ENCODE measurements at regions not wholly inside any gene's neighbourhood (a gene's known extent, or its start where the extent isn't known, plus 50 kb on each side); places are given as distances from the start of the nearest gene placed in this dataset.

DNA sequence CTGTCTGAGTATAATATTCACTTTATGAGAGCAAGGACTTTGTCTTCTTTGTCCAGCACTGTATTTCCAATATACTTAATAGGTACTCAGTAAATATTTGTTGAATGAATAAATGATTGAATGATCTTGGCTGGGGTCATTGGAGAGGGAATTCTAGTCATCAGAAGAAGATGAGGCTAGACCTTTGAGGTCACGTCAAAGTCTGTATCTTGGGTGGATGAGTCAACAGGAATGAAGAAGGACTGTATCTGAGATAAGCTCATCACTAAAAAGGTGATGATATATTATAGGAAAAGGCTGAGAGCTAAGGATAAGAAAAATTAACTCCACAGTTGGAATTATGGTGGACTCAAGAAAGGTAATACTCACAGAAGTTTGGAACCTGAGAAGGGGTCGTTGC, 125.1 kb upstream of the MAGI3 start:
- no peaks in the 10 kb centered on the region for H3K4me1 ChIP-seq (ENCODE audit: insufficient read depth, poor library complexity, severe bottlenecking)
- no peaks in the 10 kb centered on the region for H3K9me3 ChIP-seq (ENCODE audit: severe bottlenecking)
- H3K27me3 ChIP-seq (ENCODE audit: insufficient read depth, poor library complexity, severe bottlenecking), result peaks cover 3% of the 10 kb centered on the region
- H3K27ac ChIP-seq (ENCODE audit: poor library complexity, severe bottlenecking), result no peak overlapping the region
- TF ChIP-seq, protein P1, sequence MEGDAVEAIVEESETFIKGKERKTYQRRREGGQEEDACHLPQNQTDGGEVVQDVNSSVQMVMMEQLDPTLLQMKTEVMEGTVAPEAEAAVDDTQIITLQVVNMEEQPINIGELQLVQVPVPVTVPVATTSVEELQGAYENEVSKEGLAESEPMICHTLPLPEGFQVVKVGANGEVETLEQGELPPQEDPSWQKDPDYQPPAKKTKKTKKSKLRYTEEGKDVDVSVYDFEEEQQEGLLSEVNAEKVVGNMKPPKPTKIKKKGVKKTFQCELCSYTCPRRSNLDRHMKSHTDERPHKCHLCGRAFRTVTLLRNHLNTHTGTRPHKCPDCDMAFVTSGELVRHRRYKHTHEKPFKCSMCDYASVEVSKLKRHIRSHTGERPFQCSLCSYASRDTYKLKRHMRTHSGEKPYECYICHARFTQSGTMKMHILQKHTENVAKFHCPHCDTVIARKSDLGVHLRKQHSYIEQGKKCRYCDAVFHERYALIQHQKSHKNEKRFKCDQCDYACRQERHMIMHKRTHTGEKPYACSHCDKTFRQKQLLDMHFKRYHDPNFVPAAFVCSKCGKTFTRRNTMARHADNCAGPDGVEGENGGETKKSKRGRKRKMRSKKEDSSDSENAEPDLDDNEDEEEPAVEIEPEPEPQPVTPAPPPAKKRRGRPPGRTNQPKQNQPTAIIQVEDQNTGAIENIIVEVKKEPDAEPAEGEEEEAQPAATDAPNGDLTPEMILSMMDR (IDR thresholded peaks at IDR 0.05; ENCODE audit: poor library complexity, severe bottlenecking), result no peak
- H3K4me3 ChIP-seq (ENCODE audit: severe bottlenecking), result no peak overlapping the region
- no peaks in the 10 kb centered on the region for H3K36me3 ChIP-seq (ENCODE audit: low read depth)
- DNase-seq (ENCODE audit: low spot score) (no peak), ATAC-seq (ENCODE audit: low read depth) (no peak)

DNA sequence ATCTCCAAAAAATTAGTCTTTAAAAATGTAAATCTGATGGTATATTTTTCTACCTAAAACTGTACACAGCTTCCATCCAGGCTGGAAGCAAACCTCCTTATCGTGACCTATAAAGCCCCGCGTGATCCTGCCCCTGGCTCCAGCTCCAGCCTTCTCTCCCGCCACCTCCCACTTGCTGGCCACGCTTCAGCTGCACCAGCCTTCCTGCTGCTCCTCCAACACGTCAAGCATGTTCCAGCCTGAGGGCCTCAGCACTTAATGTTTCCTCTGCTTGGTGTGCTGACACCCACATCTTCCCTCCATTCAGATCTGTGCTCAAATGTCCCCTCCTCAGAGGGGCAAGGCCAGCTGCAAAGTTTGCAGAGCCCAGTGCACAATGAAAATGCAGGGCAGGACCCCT, 123.5 kb upstream of the MAGI3 start:
- Histone ChIP-seq H3K27me3 (ENCODE audit: insufficient read depth, poor library complexity, severe bottlenecking) (no peaks in the 10 kb centered on the region), H3K4me3 (ENCODE audit: severe bottlenecking) (no peak overlapping the region), H3K27ac (ENCODE audit: poor library complexity, severe bottlenecking) (no peak overlapping the region), H3K36me3 (ENCODE audit: low read depth) (no peaks in the 10 kb centered on the region), H3K9me3 (ENCODE audit: severe bottlenecking) (no peaks in the 10 kb centered on the region), H3K4me1 (ENCODE audit: insufficient read depth, poor library complexity, severe bottlenecking) (no peaks in the 10 kb centered on the region)
- TF ChIP-seq, protein P1 (IDR thresholded peaks at IDR 0.05; ENCODE audit: poor library complexity, severe bottlenecking), result no peak
- DNase-seq (ENCODE audit: low spot score) (no peak), ATAC-seq (ENCODE audit: low read depth) (no peak)

DNA sequence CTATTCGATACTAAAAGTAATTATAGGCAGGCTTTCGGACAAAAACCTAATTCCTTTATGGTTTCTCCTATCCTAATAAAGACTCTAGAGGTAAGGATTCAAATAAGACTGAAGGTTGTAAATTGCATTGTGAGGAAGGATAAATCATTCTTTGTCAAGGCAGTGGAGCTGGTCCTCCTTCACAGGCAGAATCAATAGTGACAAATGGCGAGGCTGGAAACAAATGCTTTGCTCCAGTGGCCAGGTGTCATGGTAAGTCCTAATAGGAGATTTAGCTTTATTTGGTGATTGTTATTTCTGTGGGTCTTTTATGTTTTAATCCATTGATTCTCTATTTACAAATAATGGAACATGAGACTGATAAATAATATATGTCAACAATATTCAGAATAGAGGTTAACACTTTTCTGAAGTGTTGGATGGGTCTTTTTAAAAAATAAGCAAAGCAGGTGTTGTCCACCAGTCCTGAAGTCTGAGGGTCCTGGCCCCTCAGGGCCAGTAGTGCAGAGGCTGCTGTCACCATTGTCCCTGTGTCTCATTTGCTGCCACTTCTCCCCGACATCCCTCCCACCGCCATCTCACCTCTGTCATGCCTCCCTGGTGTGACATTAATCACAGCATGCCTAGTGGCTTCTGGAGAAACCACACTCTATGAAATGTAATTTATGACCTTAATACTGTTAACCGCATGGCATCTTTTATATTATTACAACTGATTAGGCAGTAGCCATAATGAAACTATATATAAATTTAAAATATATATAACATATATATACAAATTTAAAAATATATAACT, 120.9 kb upstream of the MAGI3 start:
- TF ChIP-seq, protein P1 (IDR thresholded peaks at IDR 0.05; ENCODE audit: poor library complexity, severe bottlenecking), result no peak
- Histone ChIP-seq H3K27ac (ENCODE audit: poor library complexity, severe bottlenecking) (no peak overlapping the region), H3K36me3 (ENCODE audit: low read depth) (no peaks in the 10 kb centered on the region), H3K9me3 (ENCODE audit: severe bottlenecking) (no peaks in the 10 kb centered on the region), H3K27me3 (ENCODE audit: insufficient read depth, poor library complexity, severe bottlenecking) (no peaks in the 10 kb centered on the region), H3K4me1 (ENCODE audit: insufficient read depth, poor library complexity, severe bottlenecking) (no peaks in the 10 kb centered on the region), H3K4me3 (ENCODE audit: severe bottlenecking) (no peak overlapping the region)
- ATAC-seq (ENCODE audit: low read depth) (no peak), DNase-seq (ENCODE audit: low spot score) (no peak)

DNA sequence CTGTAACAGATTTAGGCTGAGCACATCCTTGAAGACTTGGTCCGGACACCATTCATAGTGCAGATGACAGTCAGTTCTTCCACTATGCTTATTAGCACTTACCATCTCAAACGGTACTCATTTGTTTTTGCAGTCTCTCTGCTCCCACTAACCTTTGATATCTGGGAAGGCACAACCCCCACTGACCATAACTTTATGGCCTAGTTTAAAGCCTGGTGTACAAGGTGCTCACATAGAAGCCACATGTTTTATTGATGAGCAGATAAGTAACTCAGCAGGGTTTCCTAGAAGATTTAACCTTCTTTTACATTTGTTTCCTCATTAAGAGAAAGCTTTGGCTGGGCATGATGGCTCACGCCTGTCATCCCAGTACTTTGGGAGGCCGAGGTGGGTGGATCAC, 119.3 kb upstream of the MAGI3 start:
- Histone ChIP-seq H3K9me3 (ENCODE audit: severe bottlenecking) (no peaks in the 10 kb centered on the region), H3K36me3 (ENCODE audit: low read depth) (no peaks in the 10 kb centered on the region), H3K4me3 (ENCODE audit: severe bottlenecking) (no peak overlapping the region), H3K27ac (ENCODE audit: poor library complexity, severe bottlenecking) (no peak overlapping the region), H3K4me1 (ENCODE audit: insufficient read depth, poor library complexity, severe bottlenecking) (no peaks in the 10 kb centered on the region), H3K27me3 (ENCODE audit: insufficient read depth, poor library complexity, severe bottlenecking) (no peaks in the 10 kb centered on the region)
- no peak for DNase-seq (ENCODE audit: low spot score)
- TF ChIP-seq, protein P1 (IDR thresholded peaks at IDR 0.05; ENCODE audit: poor library complexity, severe bottlenecking), result no peak
- no peak for ATAC-seq (ENCODE audit: low read depth)

DNA sequence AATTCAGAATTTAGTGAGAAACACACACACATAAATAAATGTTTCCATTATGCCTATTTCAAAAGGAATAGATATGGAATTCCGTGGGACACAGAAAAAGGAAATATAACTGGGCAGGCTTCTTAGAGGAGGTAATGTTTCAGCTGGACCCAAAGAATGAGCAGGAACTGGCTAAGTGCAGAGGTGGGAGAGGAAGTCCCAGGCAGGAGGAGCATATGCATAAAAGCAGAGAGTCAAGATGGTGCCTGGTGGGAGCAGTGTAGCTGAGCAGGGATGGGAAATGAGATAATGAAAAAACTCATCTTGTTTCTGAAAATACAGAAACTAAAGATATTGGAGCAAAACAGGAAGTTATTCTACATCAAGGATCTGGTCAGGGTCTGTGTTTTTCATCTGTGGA, 115.2 kb upstream of the MAGI3 start:
- H3K4me3 ChIP-seq (ENCODE audit: severe bottlenecking), result no peak overlapping the region
- H3K36me3 ChIP-seq (ENCODE audit: low read depth), result no peaks in the 10 kb centered on the region
- TF ChIP-seq, protein P1 (IDR thresholded peaks at IDR 0.05; ENCODE audit: poor library complexity, severe bottlenecking), result no peak
- H3K27ac ChIP-seq (ENCODE audit: poor library complexity, severe bottlenecking), result no peak overlapping the region
- no peaks in the 10 kb centered on the region for H3K27me3 ChIP-seq (ENCODE audit: insufficient read depth, poor library complexity, severe bottlenecking)
- DNase-seq (ENCODE audit: low spot score), result no peak
- no peaks in the 10 kb centered on the region for H3K9me3 ChIP-seq (ENCODE audit: severe bottlenecking)
- H3K4me1 ChIP-seq (ENCODE audit: insufficient read depth, poor library complexity, severe bottlenecking), result no peaks in the 10 kb centered on the region
- no peak for ATAC-seq (ENCODE audit: low read depth)
